ENCODE measurements at regions not wholly inside any gene's neighbourhood (a gene's known extent, or its start where the extent isn't known, plus 50 kb on each side); places are given as distances from the start of the nearest gene placed in this dataset.

- Mint-ChIP-seq H3K9me3 (ENCODE audit: unreplicated experiment) (peaks cover 7% of the 10 kb centered on the region), H3K27me3 (ENCODE audit: insufficient read depth, unreplicated experiment) (no peaks in the 10 kb centered on the region)
Observed at GRCh38 chr1:218575079-218575478, 229.9 kb downstream of the TGFB2 start.

DNA sequence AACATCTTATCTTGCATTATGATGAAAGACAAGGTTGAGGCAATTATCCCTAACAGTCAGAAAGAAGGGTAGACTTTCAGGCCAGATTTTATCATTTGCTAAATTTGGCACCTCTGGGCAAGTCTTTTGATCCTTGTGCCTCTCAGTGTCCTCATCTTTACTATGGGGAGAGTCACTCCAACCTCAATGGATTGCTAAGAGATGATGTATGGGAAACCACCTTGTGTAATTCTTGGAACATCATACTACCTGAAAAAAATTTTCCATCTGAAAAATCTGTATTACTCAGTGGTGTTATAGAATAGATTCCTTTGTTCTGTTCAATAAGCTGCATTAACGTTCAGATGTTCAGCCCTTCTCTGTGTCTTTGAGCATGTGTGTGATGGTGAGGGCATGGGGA lies 230.7 kb downstream of the TGFB2 start:
- H3K4me1 Mint-ChIP-seq (ENCODE audit: insufficient read depth, unreplicated experiment), result peaks cover 6% of the 10 kb centered on the region
- no peak for DNase-seq (ENCODE audit: unreplicated experiment)
- H3K27ac Mint-ChIP-seq (ENCODE audit: low read depth, unreplicated experiment), result no peak overlapping the region
- no peak for TF ChIP-seq CTCF (IDR thresholded peaks at IDR 0.05; ENCODE audit: unreplicated experiment)
- ChIA-PET POLR2A (interaction anchor here (0.5 to 1.7 kb wide), 4 partner anchors 10 to 1271 kb away, joined by 3 to 7 read pairs (median 3); partner anchors contain the start of gene TGFB2), CTCF (interaction anchor here (0.5 to 0.7 kb wide), 2 partner anchors 203 to 277 kb away, joined by 3 to 4 read pairs; no protein-coding TSS in a partner anchor)
- no peak overlapping the region for H3K4me3 Mint-ChIP-seq (ENCODE audit: unreplicated experiment)
- no peaks in the 10 kb centered on the region for H3K36me3 Mint-ChIP-seq (ENCODE audit: insufficient read depth, unreplicated experiment)
- no peaks in the 10 kb centered on the region for H3K27me3 Mint-ChIP-seq (ENCODE audit: insufficient read depth, unreplicated experiment)
- H3K9me3 Mint-ChIP-seq (ENCODE audit: unreplicated experiment), result peaks cover 7% of the 10 kb centered on the region
- intact Hi-C loops (cut with micrococcal nuclease), result no loop called here
- BruUV-seq (replicated peaks), result no TSS peak

More at GRCh38 chr1:218575079-218575478, 229.9 kb downstream of the TGFB2 start:
- intact Hi-C loops (cut with micrococcal nuclease), result no loop called here
- no peak for DNase-seq (ENCODE audit: unreplicated experiment)
- no peaks in the 10 kb centered on the region for H3K36me3 Mint-ChIP-seq (ENCODE audit: insufficient read depth, unreplicated experiment)
- POLR2A ChIA-PET, result interaction anchor here (1.7 kb wide), 1 partner anchor 231 kb away, joined by 7 read pairs; the partner anchor contains the start of gene TGFB2
- H3K4me3 Mint-ChIP-seq (ENCODE audit: unreplicated experiment), result no peak overlapping the region
- no peak overlapping the region for H3K27ac Mint-ChIP-seq (ENCODE audit: low read depth, unreplicated experiment)
- H3K4me1 Mint-ChIP-seq (ENCODE audit: insufficient read depth, unreplicated experiment), result peaks cover 6% of the 10 kb centered on the region
- TF ChIP-seq CTCF (IDR thresholded peaks at IDR 0.05; ENCODE audit: unreplicated experiment), result no peak
- CTCF ChIA-PET, result interaction anchor here (0.7 kb wide), 2 partner anchors 276 to 495 kb away, joined by 3 to 4 read pairs; no protein-coding TSS in a partner anchor
- no TSS peak for BruUV-seq (replicated peaks)

GRCh38 chr1:218582646-218583045 lies 237.5 kb downstream of the TGFB2 start:
- POLR2A ChIA-PET, result no interaction called here
- CTCF ChIA-PET, result interaction anchor here (0.6 to 2.0 kb wide), 2 partner anchors 8 to 237 kb away, joined by 3 to 7 read pairs; no protein-coding TSS in a partner anchor
- Mint-ChIP-seq H3K4me1 (ENCODE audit: insufficient read depth, unreplicated experiment) (peaks cover 20% of the 10 kb centered on the region), H3K4me3 (ENCODE audit: unreplicated experiment) (no peak overlapping the region), H3K27ac (ENCODE audit: low read depth, unreplicated experiment) (no peak overlapping the region), H3K36me3 (ENCODE audit: insufficient read depth, unreplicated experiment) (peaks cover 11% of the 10 kb centered on the region), H3K27me3 (ENCODE audit: insufficient read depth, unreplicated experiment) (no peaks in the 10 kb centered on the region), H3K9me3 (ENCODE audit: unreplicated experiment) (peaks cover 22% of the 10 kb centered on the region)
- no TSS peak for BruUV-seq (replicated peaks)
- intact Hi-C loops (cut with micrococcal nuclease), result no loop called here
- no peak for DNase-seq (ENCODE audit: unreplicated experiment)
- TF ChIP-seq CTCF (IDR thresholded peaks at IDR 0.05; ENCODE audit: unreplicated experiment), result no peak

GRCh38 chr1:218584418-218585155 lies 239.5 kb downstream of the TGFB2 start:
- DNase-seq (ENCODE audit: unreplicated experiment), result peak; percentile 65
- Mint-ChIP-seq H3K4me1 (ENCODE audit: insufficient read depth, unreplicated experiment) (peaks cover 26% of the 10 kb centered on the region), H3K27me3 (ENCODE audit: insufficient read depth, unreplicated experiment) (no peaks in the 10 kb centered on the region), H3K9me3 (ENCODE audit: unreplicated experiment) (peaks cover 22% of the 10 kb centered on the region), H3K36me3 (ENCODE audit: insufficient read depth, unreplicated experiment) (peaks cover 11% of the 10 kb centered on the region), H3K4me3 (ENCODE audit: unreplicated experiment) (no peak overlapping the region), H3K27ac (ENCODE audit: low read depth, unreplicated experiment) (peak overlapping the region; percentile 81)
- CTCF ChIA-PET, result interaction anchor here (0.9 to 1.0 kb wide), 2 partner anchors 245 to 248 kb away, joined by 3 read pairs; no protein-coding TSS in a partner anchor
- no peak for TF ChIP-seq CTCF (IDR thresholded peaks at IDR 0.05; ENCODE audit: unreplicated experiment)
- no TSS peak for BruUV-seq (replicated peaks)
- intact Hi-C loops (cut with micrococcal nuclease), result loop anchor here (1.0 to 5.0 kb wide), 4 partner anchors 107 to 475 kb away; no protein-coding TSS in a partner anchor
- POLR2A ChIA-PET, result interaction anchor here (0.6 to 1.1 kb wide), 4 partner anchors 9 to 239 kb away, joined by 3 to 4 read pairs (median 3); partner anchors contain the start of gene TGFB2
